GM12875 (cell line): ENCODE measurements at regions not wholly inside any gene's neighbourhood (a gene's known extent, or its start where the extent isn't known, plus 50 kb on each side); places are given as distances from the start of the nearest gene placed in this dataset.

Experiments used
- H3K4me3 ChIP-seq: one replicate; pipeline ENCODE4 v1.5.1; 2011; ENCODE audit warnings: low read depth, low read length, control low read depth
- CTCF ChIP-seq: IDR thresholded peaks from 2 replicates; pipeline ENCODE4 v1.5.1; 2011; ENCODE audit warnings: low read depth, mild to moderate bottlenecking, control low read depth, inconsistent platforms, low read length, moderate library complexity, borderline replicate concordance; ENCODE audit not compliant: insufficient read depth

DNA sequence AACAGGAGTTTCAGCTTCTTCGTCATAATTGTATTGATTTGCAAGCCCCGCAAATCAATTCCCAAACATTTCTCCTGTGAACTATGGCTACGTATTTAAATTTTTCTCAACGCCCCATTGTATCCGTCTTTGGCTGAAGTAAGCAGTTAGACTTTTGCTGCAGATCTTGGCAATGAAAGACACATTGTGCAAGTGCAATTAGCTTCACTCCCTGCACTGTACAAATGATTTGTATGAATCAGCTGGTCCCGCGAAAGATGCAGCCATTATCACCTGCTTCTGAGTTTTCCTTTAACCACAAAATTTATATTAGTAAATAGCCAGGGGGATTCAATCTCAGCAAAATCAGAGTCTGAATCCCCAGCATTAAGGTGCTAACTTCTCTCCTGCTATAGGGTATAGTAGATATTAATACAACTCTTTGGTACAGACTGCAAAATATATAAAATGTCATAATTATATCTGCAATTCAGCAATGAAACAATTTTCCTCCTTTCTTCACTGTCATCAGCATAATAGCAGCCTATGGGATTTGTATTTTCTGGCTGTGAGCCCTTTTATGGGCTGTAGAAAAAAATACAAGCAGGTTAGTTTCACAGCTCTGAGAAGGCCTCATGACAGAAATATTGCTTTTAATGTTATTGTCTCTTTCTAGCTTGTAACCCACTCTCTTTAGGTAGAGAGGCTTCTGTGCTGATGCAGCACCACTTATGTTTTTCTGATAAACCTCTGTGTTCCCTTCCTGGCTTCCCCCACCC lies 68.4 kb upstream of the SMARCA2 start:
- TF ChIP-seq CTCF: no peak
- no peak overlapping the region for H3K4me3 ChIP-seq

DNA sequence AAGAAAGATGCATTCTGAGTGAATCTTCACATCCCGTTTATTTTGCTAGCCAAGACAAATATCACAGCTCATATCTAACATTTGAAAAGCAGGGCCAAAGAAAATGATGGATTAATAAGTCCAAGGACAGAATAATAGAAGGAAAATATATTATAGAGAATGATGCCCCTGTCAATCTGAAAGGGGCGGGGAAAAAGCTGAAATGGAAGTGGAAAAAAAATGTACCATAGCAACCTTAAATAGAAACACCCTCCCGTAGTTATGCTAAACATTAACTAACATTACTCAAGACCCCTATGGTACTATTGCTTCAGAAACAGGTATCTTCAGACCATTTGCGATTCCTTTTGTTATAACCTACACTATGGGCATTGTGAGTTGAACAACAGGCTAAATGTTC lies 67.7 kb upstream of the SMARCA2 start:
- TF ChIP-seq CTCF: no peak

GRCh38 chr9:1948541-1948940 lies 66.6 kb upstream of the SMARCA2 start:
- TF ChIP-seq CTCF: no peak

More for the DNA sequence above, 67.7 kb upstream of the SMARCA2 start:
- no peak overlapping the region for H3K4me3 ChIP-seq

DNA sequence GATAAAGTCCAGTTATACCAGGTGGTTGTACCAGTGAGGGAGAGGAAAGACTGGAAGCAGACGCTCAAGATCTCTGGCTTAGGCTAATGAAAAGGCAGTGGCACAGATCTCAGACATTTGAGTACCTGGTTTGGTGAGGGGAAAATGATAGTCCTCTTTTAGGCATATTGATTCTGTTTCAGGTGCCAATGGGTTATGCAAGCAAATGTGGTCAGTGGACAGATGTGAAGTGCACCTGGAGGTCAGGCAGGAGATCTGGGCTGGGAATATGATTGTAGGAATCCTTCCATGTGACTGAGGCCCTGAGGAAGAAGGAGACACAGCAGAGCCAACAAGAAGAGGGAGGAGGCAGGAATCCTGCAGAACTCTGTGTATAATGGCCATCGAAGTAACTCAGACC lies 63.7 kb upstream of the SMARCA2 start:
- no peak overlapping the region for H3K4me3 ChIP-seq
- no peak for TF ChIP-seq CTCF

More at GRCh38 chr9:1948541-1948940, 66.6 kb upstream of the SMARCA2 start:
- no peak overlapping the region for H3K4me3 ChIP-seq

GRCh38 chr9:1952001-1952400 lies 63.1 kb upstream of the SMARCA2 start:
- no peak for TF ChIP-seq CTCF
- H3K4me3 ChIP-seq: no peak overlapping the region

- H3K4me3 ChIP-seq: no peak overlapping the region
- no peak for TF ChIP-seq CTCF
Observed at GRCh38 chr9:1954238-1954637, 60.9 kb upstream of the SMARCA2 start.

DNA sequence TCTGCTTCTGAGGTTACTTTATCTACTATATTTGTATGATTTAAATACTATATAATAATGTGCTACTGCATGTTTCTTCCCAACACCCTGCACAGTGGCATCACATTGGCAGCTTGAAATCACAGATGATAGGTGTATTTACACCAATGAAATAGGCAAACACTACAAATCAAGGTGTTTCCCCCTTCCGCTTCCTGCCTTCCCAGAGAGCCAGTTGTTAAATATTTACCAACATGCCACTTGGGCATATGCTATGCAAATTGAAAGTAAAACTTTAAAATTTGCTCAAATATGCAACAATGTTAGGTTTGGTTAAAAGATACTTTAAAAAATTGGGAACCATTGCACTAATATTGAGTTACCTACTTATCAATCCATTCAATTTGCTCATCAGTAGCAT lies 58.2 kb upstream of the SMARCA2 start:
- no peak overlapping the region for H3K4me3 ChIP-seq
- no peak for TF ChIP-seq CTCF
